GM23248 (cell line): ENCODE measurements at regions not wholly inside any gene's neighbourhood (a gene's known extent, or its start where the extent isn't known, plus 50 kb on each side); places are given as distances from the start of the nearest gene placed in this dataset.

Experiments
- DNase-seq: peaks from one replicate; pipeline ENCODE4 v3.0.0-alpha.2; 2015
- H2AFZ ChIP-seq: fragments of 200-600 bp; sonication (generic); 2 replicates; pipeline ENCODE4 v1.6.1; 2016; ENCODE audit warnings: antibody characterized with exemption
- H3F3A ChIP-seq: fragments of 200-600 bp; sonication (generic); 2 replicates; pipeline ENCODE4 v1.6.1; 2016; ENCODE audit warnings: mild to moderate bottlenecking, antibody characterized with exemption, mixed run types; ENCODE audit not compliant: insufficient read depth
- H3K27ac ChIP-seq: fragments of 200-600 bp; sonication (generic); 2 replicates; pipeline ENCODE4 v1.5.1; 2016; ENCODE audit warnings: mild to moderate bottlenecking
- H3K27me3 ChIP-seq: fragments of 200-600 bp; sonication (generic); replicated peaks from 2 replicates; pipeline ENCODE4 v1.6.1; 2016; ENCODE audit warnings: mild to moderate bottlenecking; ENCODE audit not compliant: insufficient read depth
- H3K36me3 ChIP-seq: fragments of 200-600 bp; sonication (generic); 2 replicates; pipeline ENCODE4 v1.6.1; 2016; ENCODE audit warnings: low read depth, mild to moderate bottlenecking
- H3K4me1 ChIP-seq: fragments of 200-600 bp; sonication (generic); 2 replicates; pipeline ENCODE4 v1.6.1; 2016; ENCODE audit warnings: mild to moderate bottlenecking; ENCODE audit not compliant: insufficient read depth
- H3K4me2 ChIP-seq: fragments of 200-600 bp; sonication (generic); one replicate; pipeline ENCODE4 v1.6.1; 2016; ENCODE audit warnings: mild to moderate bottlenecking; ENCODE audit not compliant: unreplicated experiment
- H3K4me3 ChIP-seq: fragments of 200-600 bp; sonication (generic); 2 replicates; pipeline ENCODE4 v1.5.1; 2016; ENCODE audit warnings: mild to moderate bottlenecking
- H3K79me2 ChIP-seq: fragments of 200-600 bp; sonication (generic); 2 replicates; pipeline ENCODE4 v1.6.1; 2016; ENCODE audit warnings: mild to moderate bottlenecking; ENCODE audit not compliant: insufficient read depth
- H3K9ac ChIP-seq: fragments of 200-600 bp; sonication (generic); 2 replicates; pipeline ENCODE4 v1.6.1; 2016; ENCODE audit warnings: mild to moderate bottlenecking
- H3K9me2 ChIP-seq: fragments of 200-600 bp; sonication (generic); 2 replicates; pipeline ENCODE4 v1.6.1; 2016; ENCODE audit warnings: mixed run types, mild to moderate bottlenecking, moderate library complexity; ENCODE audit not compliant: insufficient read depth
- H3K9me3 ChIP-seq: fragments of 200-600 bp; sonication (generic); one replicate; pipeline ENCODE4 v1.6.1; 2017; ENCODE audit warnings: low read depth
- H4K20me1 ChIP-seq: fragments of 200-600 bp; sonication (generic); 2 replicates; pipeline ENCODE4 v1.6.0; 2016; ENCODE audit not compliant: insufficient read depth
- EZH2 ChIP-seq: fragments of 200-600 bp; sonication (generic); IDR thresholded peaks from 2 replicates; pipeline ENCODE4 v1.6.1; 2018; ENCODE audit warnings: antibody characterized with exemption, mild to moderate bottlenecking; ENCODE audit not compliant: insufficient read depth, poor library complexity, severe bottlenecking
- EZH2phosphoT487 ChIP-seq: fragments of 200-600 bp; sonication (generic); IDR thresholded peaks from 2 replicates; pipeline ENCODE4 v1.6.1; 2018; ENCODE audit warnings: antibody characterized with exemption, moderate library complexity, mild to moderate bottlenecking, low read depth; ENCODE audit not compliant: insufficient read depth
- WGBS, 2 experiments: methylation state at CpG; one replicate each; pipeline ENCODE4 v1.1.6; 2015 to 2017; ENCODE audit warnings: low lambda C conversion rate in 2 of 2, low coverage in 1 of 2; ENCODE audit errors: missing lambda C conversion rate in 2 of 2; 5-methylcytosine and 5-hydroxymethylcytosine counted together
- in situ Hi-C: fragments of 300-500 bp; cut with MboI; formaldehyde crosslinking; loops from 2 replicates; pipeline ENCODE4 v1.15.0; 2020

- no peak for DNase-seq
- H2AFZ ChIP-seq = no peak overlapping the region
Measured at GRCh38 chr10:69734797-69735468, 66.8 kb upstream of the COL13A1 start.

GRCh38 chr10:69736886-69737641 is 64.6 kb upstream of the COL13A1 start:
- H3K27ac ChIP-seq = no peak overlapping the region
- in situ Hi-C loops = no loop called here
- peaks cover 15% of the 10 kb centered on the region; the same call in 1 of the 2 replicates for H3K4me1 ChIP-seq
- H2AFZ ChIP-seq = no peak overlapping the region
- WGBS, 2 experiments = 70 to 74% methylated on average over 12 of the region's 12 CpGs
- peaks cover 15% of the 10 kb centered on the region for H3F3A ChIP-seq
- no peaks in the 10 kb centered on the region for H4K20me1 ChIP-seq
- no peak for DNase-seq
- no peaks in the 10 kb centered on the region for H3K79me2 ChIP-seq
- no peaks in the 10 kb centered on the region for H3K9me2 ChIP-seq
- H3K4me2 ChIP-seq = no peak overlapping the region
- H3K9ac ChIP-seq = no peak overlapping the region
- no peaks in the 10 kb centered on the region for H3K9me3 ChIP-seq
- no peak for TF ChIP-seq EZH2
- no peak for TF ChIP-seq EZH2phosphoT487
- H3K4me3 ChIP-seq = no peak overlapping the region
- H3K27me3 ChIP-seq = peaks cover 11% of the 10 kb centered on the region; the same call in 1 of the 2 replicates
- no peaks in the 10 kb centered on the region for H3K36me3 ChIP-seq

More at GRCh38 chr10:69734797-69735468, 66.8 kb upstream of the COL13A1 start:
- no peak overlapping the region for H3K27ac ChIP-seq
- no peaks in the 10 kb centered on the region for H3K9me2 ChIP-seq
- peaks cover 15% of the 10 kb centered on the region for H3F3A ChIP-seq
- H3K27me3 ChIP-seq = no peaks in the 10 kb centered on the region
- H4K20me1 ChIP-seq = no peaks in the 10 kb centered on the region
- no peaks in the 10 kb centered on the region for H3K9me3 ChIP-seq
- H3K4me2 ChIP-seq = no peak overlapping the region
- no peak overlapping the region for H3K9ac ChIP-seq
- in situ Hi-C loops = no loop called here
- no peak overlapping the region for H3K4me3 ChIP-seq
- no peaks in the 10 kb centered on the region for H3K36me3 ChIP-seq
- WGBS, 2 experiments = 81 to 82% methylated on average over 8 to 9 of the region's 9 CpGs
- H3K4me1 ChIP-seq = peaks cover 27% of the 10 kb centered on the region; the same call in 1 of the 2 replicates
- TF ChIP-seq EZH2 (no peak), EZH2phosphoT487 (no peak)
- no peaks in the 10 kb centered on the region for H3K79me2 ChIP-seq

GRCh38 chr10:69738071-69738470 is 63.6 kb upstream of the COL13A1 start:
- in situ Hi-C loops = no loop called here
- no peaks in the 10 kb centered on the region for H3K36me3 ChIP-seq
- H3K4me1 ChIP-seq = peaks cover 14% of the 10 kb centered on the region; the same call in 1 of the 2 replicates
- DNase-seq = no peak
- H3K4me2 ChIP-seq = no peak overlapping the region
- no peak overlapping the region for H3K9ac ChIP-seq
- no peaks in the 10 kb centered on the region for H3K9me2 ChIP-seq
- no peak overlapping the region for H3K27ac ChIP-seq
- H3K9me3 ChIP-seq = no peaks in the 10 kb centered on the region
- H3K79me2 ChIP-seq = no peaks in the 10 kb centered on the region
- no peak for TF ChIP-seq EZH2phosphoT487
- no peak for TF ChIP-seq EZH2
- H3F3A ChIP-seq = peaks cover 14% of the 10 kb centered on the region
- peaks cover 11% of the 10 kb centered on the region; the same call in 1 of the 2 replicates for H3K27me3 ChIP-seq
- 65 to 74% methylated on average over 4 to 5 of the region's 5 CpGs for WGBS, 2 experiments
- H3K4me3 ChIP-seq = no peak overlapping the region
- no peaks in the 10 kb centered on the region for H4K20me1 ChIP-seq
- H2AFZ ChIP-seq = no peak overlapping the region

- WGBS, 2 experiments = 60 to 68% methylated on average over 6 of the region's 6 CpGs
- H3K9ac ChIP-seq = no peak overlapping the region
- in situ Hi-C loops = no loop called here
- no peak for DNase-seq
- TF ChIP-seq EZH2 = no peak
- no peak for TF ChIP-seq EZH2phosphoT487
- no peak overlapping the region for H2AFZ ChIP-seq
- peaks cover 6% of the 10 kb centered on the region; the same call in 1 of the 2 replicates for H3K4me1 ChIP-seq
- peaks cover 11% of the 10 kb centered on the region; the same call in 1 of the 2 replicates for H3K27me3 ChIP-seq
- no peaks in the 10 kb centered on the region for H3K9me2 ChIP-seq
- no peaks in the 10 kb centered on the region for H4K20me1 ChIP-seq
- H3K36me3 ChIP-seq = no peaks in the 10 kb centered on the region
- H3K4me2 ChIP-seq = no peak overlapping the region
- H3F3A ChIP-seq = peaks cover 8% of the 10 kb centered on the region
- no peaks in the 10 kb centered on the region for H3K79me2 ChIP-seq
- no peaks in the 10 kb centered on the region for H3K9me3 ChIP-seq
- H3K4me3 ChIP-seq = no peak overlapping the region
- H3K27ac ChIP-seq = no peak overlapping the region
Measured at GRCh38 chr10:69738858-69739435, 62.8 kb upstream of the COL13A1 start.
